ENCODE measurements at regions not wholly inside any gene's neighbourhood (a gene's known extent, or its start where the extent isn't known, plus 50 kb on each side); places are given as distances from the start of the nearest gene placed in this dataset.

DNA sequence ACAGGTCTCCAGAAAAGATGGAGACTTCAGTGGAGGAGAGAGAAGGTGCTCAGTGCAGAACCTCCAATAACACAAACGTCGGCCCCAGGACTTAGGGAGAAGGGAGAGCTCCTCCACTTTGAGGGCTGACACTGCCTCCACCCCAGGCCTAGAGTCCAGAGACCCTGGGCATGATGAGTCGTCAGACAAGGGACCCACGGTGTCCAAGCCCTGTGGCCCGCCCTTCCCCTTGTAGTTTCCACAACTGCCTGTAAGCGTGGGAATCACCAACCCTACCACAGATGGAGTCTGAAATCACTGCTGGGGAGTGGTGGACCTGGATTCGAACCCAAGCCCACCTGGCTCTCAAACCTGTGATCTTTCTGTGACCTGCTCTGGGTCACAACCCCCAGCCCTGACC, 281.1 kb downstream of the NPHP4 start:
- Mint-ChIP-seq H3K36me3 (ENCODE audit: low read depth) (no peaks in the 10 kb centered on the region), H3K4me1 (ENCODE audit: low read depth) (no peaks in the 10 kb centered on the region), H3K27ac (no peak overlapping the region), H3K9me3 (no peaks in the 10 kb centered on the region), H3K4me3 (no peak overlapping the region), H3K27me3 (ENCODE audit: low read depth) (no peaks in the 10 kb centered on the region)

GRCh38 chr1:5709976-5710375, 282.2 kb downstream of the NPHP4 start:
- Mint-ChIP-seq H3K4me1 (ENCODE audit: low read depth) (no peaks in the 10 kb centered on the region), H3K36me3 (ENCODE audit: low read depth) (no peaks in the 10 kb centered on the region), H3K27ac (no peak overlapping the region), H3K9me3 (no peaks in the 10 kb centered on the region), H3K27me3 (ENCODE audit: low read depth) (no peaks in the 10 kb centered on the region), H3K4me3 (no peak overlapping the region)

- no peaks in the 10 kb centered on the region for H3K4me1 Mint-ChIP-seq (ENCODE audit: low read depth)
- H3K36me3 Mint-ChIP-seq (ENCODE audit: low read depth): no peaks in the 10 kb centered on the region
- no peak overlapping the region for H3K4me3 Mint-ChIP-seq
- no peaks in the 10 kb centered on the region for H3K27me3 Mint-ChIP-seq (ENCODE audit: low read depth)
- no peak overlapping the region for H3K27ac Mint-ChIP-seq
- no peaks in the 10 kb centered on the region for H3K9me3 Mint-ChIP-seq
Observed at GRCh38 chr1:5709461-5709975, 282.7 kb downstream of the NPHP4 start.

DNA sequence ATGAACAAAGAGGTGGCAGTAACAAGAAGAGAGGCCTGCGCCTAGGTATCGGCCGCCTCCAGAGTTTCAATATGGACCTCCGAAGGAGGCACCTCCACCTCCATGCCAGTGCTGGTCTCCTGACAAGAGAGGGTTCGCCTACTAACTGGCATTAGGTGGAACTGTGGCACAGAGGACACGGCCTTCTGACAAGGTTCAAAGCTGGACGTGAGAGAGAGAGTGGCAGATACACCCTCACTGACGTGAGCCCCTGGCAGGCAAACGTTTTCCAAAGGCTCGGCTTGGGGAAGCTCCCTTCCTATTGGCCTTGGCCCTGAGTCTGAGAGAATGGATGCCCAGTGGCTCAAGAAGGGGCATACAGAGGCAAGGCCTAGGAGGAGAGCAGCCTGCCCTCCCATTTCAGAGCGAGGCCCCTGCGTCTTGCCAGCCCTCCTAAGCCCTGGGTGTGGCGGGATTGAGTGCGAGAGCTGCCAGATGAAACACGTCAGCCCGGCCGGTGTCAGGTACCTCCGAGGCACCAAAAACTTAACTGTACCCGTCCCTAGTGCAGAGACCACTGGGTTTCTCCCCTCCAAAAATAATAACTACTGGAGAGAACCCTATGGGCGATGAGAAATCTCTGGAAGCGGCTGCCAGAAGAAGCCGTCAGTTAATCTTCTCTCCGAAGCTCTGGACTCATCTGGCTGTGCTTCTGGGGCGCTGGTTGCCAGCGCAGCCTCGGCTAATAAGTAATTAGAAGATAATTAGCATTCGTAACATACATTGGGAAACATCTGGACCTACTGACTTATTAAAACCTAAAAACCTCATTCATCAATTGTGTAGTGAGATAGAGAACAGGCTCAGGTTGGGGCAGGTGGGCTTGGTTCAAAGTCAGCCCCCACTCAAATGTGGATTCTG, 283.6 kb downstream of the NPHP4 start:
- no peak overlapping the region for H3K4me3 Mint-ChIP-seq
- no peaks in the 10 kb centered on the region for H3K9me3 Mint-ChIP-seq
- H3K27me3 Mint-ChIP-seq (ENCODE audit: low read depth): no peaks in the 10 kb centered on the region
- no peak overlapping the region for H3K27ac Mint-ChIP-seq
- no peaks in the 10 kb centered on the region for H3K4me1 Mint-ChIP-seq (ENCODE audit: low read depth)
- no peaks in the 10 kb centered on the region for H3K36me3 Mint-ChIP-seq (ENCODE audit: low read depth)

DNA sequence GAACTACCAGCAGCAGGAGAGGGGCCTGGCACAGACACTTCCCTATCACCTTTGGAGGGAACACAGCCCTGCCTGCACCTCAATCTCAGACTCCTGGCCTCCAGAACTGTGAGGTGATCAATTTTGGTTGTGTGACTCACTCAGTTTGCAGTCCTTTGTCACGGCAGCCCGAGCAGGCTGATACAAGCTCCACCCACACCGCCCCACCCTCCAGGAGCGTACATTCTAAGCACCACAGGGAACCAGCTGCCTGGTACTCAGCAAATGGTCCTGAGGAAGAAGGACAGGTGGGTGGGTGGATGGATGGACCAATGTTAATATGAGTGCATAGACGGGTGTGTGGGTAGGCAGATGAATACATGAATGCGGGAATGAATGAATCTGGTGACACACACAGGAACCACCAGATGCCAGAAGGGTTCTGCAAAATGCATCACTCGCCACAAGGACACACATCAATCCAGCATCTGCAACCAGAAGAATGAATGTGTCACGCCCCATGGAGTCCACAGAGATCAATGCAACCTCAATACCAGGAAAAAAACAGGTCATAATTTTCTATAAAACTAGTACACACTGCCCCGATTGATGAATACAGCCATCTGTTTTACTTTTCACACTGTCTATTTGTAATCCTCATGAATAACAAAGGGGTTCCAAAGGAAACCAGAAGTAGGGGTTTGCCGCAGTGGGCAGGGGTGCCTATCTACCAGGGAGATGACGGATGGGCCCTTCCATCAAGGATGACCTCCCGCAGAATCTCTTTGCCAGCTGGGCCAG, 284.5 kb downstream of the NPHP4 start:
- no peaks in the 10 kb centered on the region for H3K27me3 Mint-ChIP-seq (ENCODE audit: low read depth)
- H3K27ac Mint-ChIP-seq: no peak overlapping the region
- no peaks in the 10 kb centered on the region for H3K36me3 Mint-ChIP-seq (ENCODE audit: low read depth)
- no peaks in the 10 kb centered on the region for H3K4me1 Mint-ChIP-seq (ENCODE audit: low read depth)
- H3K9me3 Mint-ChIP-seq: no peaks in the 10 kb centered on the region
- no peak overlapping the region for H3K4me3 Mint-ChIP-seq

GRCh38 chr1:5706239-5706638, 286.0 kb downstream of the NPHP4 start:
- H3K4me3 Mint-ChIP-seq: no peak overlapping the region
- H3K9me3 Mint-ChIP-seq: no peaks in the 10 kb centered on the region
- no peaks in the 10 kb centered on the region for H3K4me1 Mint-ChIP-seq (ENCODE audit: low read depth)
- H3K27me3 Mint-ChIP-seq (ENCODE audit: low read depth): no peaks in the 10 kb centered on the region
- H3K36me3 Mint-ChIP-seq (ENCODE audit: low read depth): no peaks in the 10 kb centered on the region
- no peak overlapping the region for H3K27ac Mint-ChIP-seq

GRCh38 chr1:5705751-5706150, 286.5 kb downstream of the NPHP4 start:
- Mint-ChIP-seq H3K4me3 (no peak overlapping the region), H3K4me1 (ENCODE audit: low read depth) (no peaks in the 10 kb centered on the region), H3K36me3 (ENCODE audit: low read depth) (no peaks in the 10 kb centered on the region), H3K9me3 (no peaks in the 10 kb centered on the region), H3K27ac (no peak overlapping the region), H3K27me3 (ENCODE audit: low read depth) (no peaks in the 10 kb centered on the region)

GRCh38 chr1:5704561-5705514, 287.4 kb downstream of the NPHP4 start:
- no peaks in the 10 kb centered on the region for H3K9me3 Mint-ChIP-seq
- no peaks in the 10 kb centered on the region for H3K36me3 Mint-ChIP-seq (ENCODE audit: low read depth)
- H3K27ac Mint-ChIP-seq: no peak overlapping the region
- no peak overlapping the region for H3K4me3 Mint-ChIP-seq
- H3K27me3 Mint-ChIP-seq (ENCODE audit: low read depth): no peaks in the 10 kb centered on the region
- H3K4me1 Mint-ChIP-seq (ENCODE audit: low read depth): no peaks in the 10 kb centered on the region

GRCh38 chr1:5701642-5702041, 290.6 kb downstream of the NPHP4 start:
- H3K4me3 Mint-ChIP-seq: no peak overlapping the region
- no peaks in the 10 kb centered on the region for H3K36me3 Mint-ChIP-seq (ENCODE audit: low read depth)
- no peaks in the 10 kb centered on the region for H3K27me3 Mint-ChIP-seq (ENCODE audit: low read depth)
- no peaks in the 10 kb centered on the region for H3K4me1 Mint-ChIP-seq (ENCODE audit: low read depth)
- no peaks in the 10 kb centered on the region for H3K9me3 Mint-ChIP-seq
- no peak overlapping the region for H3K27ac Mint-ChIP-seq

DNA sequence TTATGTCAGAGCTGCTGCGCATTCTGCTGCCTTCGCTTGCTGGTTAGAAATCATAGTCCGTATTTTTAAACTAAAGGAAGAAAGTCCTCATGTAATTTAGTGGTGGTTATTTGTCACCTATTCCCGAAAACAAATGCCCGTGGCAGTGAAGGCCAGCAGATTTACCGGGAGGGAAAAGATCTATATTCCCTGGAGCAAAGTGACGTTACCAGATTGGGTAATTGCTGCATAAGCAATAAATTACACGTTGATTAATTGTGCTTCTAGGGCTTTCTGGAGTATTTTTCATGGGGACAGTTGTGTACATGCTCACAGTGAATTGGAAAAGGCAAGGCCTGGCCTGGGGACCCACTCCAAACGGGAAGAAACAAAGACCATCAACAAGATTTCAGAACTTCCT, 298.7 kb downstream of the NPHP4 start:
- Mint-ChIP-seq H3K9me3 (no peaks in the 10 kb centered on the region), H3K36me3 (ENCODE audit: low read depth) (no peaks in the 10 kb centered on the region), H3K27me3 (ENCODE audit: low read depth) (no peaks in the 10 kb centered on the region), H3K4me1 (ENCODE audit: low read depth) (no peaks in the 10 kb centered on the region), H3K4me3 (no peak overlapping the region), H3K27ac (no peak overlapping the region)

DNA sequence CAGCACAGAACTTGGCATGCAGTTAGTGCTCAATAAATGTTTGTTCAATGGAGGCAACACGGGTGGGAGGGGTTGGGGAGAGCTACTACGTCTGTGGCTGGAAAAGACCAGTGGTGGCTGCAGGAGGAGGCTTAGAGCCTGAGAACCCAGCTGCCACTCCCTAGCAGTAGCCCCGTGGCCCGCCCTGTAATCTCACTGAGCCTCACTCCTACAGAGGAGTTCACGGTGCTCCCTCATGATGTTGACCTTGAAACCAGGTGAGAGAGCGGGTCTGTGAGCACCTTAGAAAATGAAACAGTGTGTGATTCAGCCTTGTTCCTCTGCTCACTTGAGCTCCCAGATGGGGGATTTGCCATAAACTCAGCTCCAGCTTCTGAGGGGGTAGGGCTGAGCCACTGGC, 299.6 kb downstream of the NPHP4 start:
- no peaks in the 10 kb centered on the region for H3K36me3 Mint-ChIP-seq (ENCODE audit: low read depth)
- no peaks in the 10 kb centered on the region for H3K9me3 Mint-ChIP-seq
- H3K27me3 Mint-ChIP-seq (ENCODE audit: low read depth): no peaks in the 10 kb centered on the region
- no peak overlapping the region for H3K27ac Mint-ChIP-seq
- no peak overlapping the region for H3K4me3 Mint-ChIP-seq
- H3K4me1 Mint-ChIP-seq (ENCODE audit: low read depth): no peaks in the 10 kb centered on the region

DNA sequence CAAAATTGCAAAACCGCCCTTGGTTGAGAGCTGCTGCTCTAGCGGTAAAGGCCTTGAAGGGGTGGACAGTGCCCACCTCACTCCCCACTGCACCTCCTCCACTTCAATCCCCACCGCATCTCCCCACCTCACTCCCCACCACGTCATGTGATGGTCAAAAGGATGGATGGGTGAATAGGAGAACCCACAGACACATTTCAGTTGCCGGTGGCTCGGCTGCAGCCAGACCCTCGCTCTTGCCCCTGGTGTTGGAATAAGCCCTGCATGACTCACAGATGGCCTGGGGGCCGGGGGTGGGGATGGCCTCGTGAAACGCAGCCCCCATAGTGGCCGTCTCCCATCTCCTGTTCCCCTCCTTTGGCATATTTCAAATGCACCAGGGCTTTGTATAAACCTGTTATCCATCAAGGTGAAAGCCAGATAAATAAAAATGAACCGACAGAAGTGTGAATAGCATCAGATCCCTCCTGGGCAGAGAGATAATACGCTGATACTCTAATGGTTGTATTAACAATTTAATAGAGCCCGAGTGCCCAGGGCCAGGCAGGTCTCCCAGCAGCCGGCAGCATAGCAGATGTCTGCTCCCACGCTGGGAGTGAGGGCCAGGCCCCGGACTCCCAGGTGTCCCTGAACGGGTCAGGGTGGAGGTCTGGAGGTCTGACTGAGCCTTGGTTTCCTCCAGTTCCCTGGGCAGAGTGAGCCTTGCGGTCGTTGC, 300.3 kb downstream of the NPHP4 start:
- Mint-ChIP-seq H3K27ac (no peak overlapping the region), H3K27me3 (ENCODE audit: low read depth) (no peaks in the 10 kb centered on the region), H3K36me3 (ENCODE audit: low read depth) (no peaks in the 10 kb centered on the region), H3K4me3 (no peak overlapping the region), H3K4me1 (ENCODE audit: low read depth) (no peaks in the 10 kb centered on the region), H3K9me3 (no peaks in the 10 kb centered on the region)

GRCh38 chr1:5690898-5691297, 301.3 kb downstream of the NPHP4 start:
- Mint-ChIP-seq H3K36me3 (ENCODE audit: low read depth) (no peaks in the 10 kb centered on the region), H3K27me3 (ENCODE audit: low read depth) (no peaks in the 10 kb centered on the region), H3K4me1 (ENCODE audit: low read depth) (no peaks in the 10 kb centered on the region), H3K4me3 (no peak overlapping the region), H3K9me3 (no peaks in the 10 kb centered on the region), H3K27ac (no peak overlapping the region)

- Mint-ChIP-seq H3K9me3 (no peaks in the 10 kb centered on the region), H3K4me3 (no peak overlapping the region), H3K36me3 (ENCODE audit: low read depth) (no peaks in the 10 kb centered on the region), H3K4me1 (ENCODE audit: low read depth) (no peaks in the 10 kb centered on the region), H3K27ac (no peak overlapping the region), H3K27me3 (ENCODE audit: low read depth) (no peaks in the 10 kb centered on the region)
Observed at GRCh38 chr1:5690291-5690690, 301.9 kb downstream of the NPHP4 start.

Measured in T-helper 1 cell treated with Interleukin-12 subunit alpha and Interleukin-12 subunit beta and Interleukin-4 antibody, amounts not matched to agents 30 μg/mL and 1 μg/mL, for 36 hours (primary cell).